Activated CD4-positive, alpha-beta T cell treated with anti-CD3 and anti-CD28 coated beads, Interleukin-2, amount 50 U/mL, for 48 hours (primary cell): ENCODE measurements at regions not wholly inside any gene's neighbourhood (a gene's known extent, or its start where the extent isn't known, plus 50 kb on each side); places are given as distances from the start of the nearest gene placed in this dataset.
"Not testable (repeated sequence)": the region's sequence is repeated elsewhere in the genome, so short reads cannot be mapped to it uniquely, and the experiment has no call there.

ENCODE experiments used
- DNase-seq, 2 experiments: peaks; one replicate each; pipeline ENCODE4 v3.0.0-alpha.2; 2020

GRCh38 chr22:22193923-22194322 is 50.7 kb upstream of the VPREB1 start:
- DNase-seq = no peak

- DNase-seq = not testable (repeated sequence)
Observed at GRCh38 chr22:22193462-22193861, 51.1 kb upstream of the VPREB1 start.

GRCh38 chr22:22193006-22193405 is 51.6 kb upstream of the VPREB1 start:
- not testable (repeated sequence) for DNase-seq

GRCh38 chr22:22189796-22190195 is 54.8 kb upstream of the VPREB1 start:
- not testable (repeated sequence) for DNase-seq

GRCh38 chr22:22187863-22188262 is 56.7 kb upstream of the VPREB1 start:
- DNase-seq = not testable (repeated sequence)

GRCh38 chr22:22187299-22187698 is 57.3 kb upstream of the VPREB1 start:
- no peak for DNase-seq

GRCh38 chr22:22185844-22186499 is 58.6 kb upstream of the VPREB1 start:
- DNase-seq = no peak

GRCh38 chr22:22185217-22185616 is 59.4 kb upstream of the VPREB1 start:
- no peak for DNase-seq

- DNase-seq = no peak
Observed at GRCh38 chr22:22184277-22184807, 60.2 kb upstream of the VPREB1 start.

GRCh38 chr22:22182990-22183264 is 61.7 kb upstream of the VPREB1 start:
- no peak for DNase-seq

GRCh38 chr22:22182218-22182989 is 62.2 kb upstream of the VPREB1 start:
- DNase-seq = no peak

GRCh38 chr22:22181341-22181850 is 63.2 kb upstream of the VPREB1 start:
- DNase-seq = no peak

GRCh38 chr22:22180738-22181285 is 63.8 kb upstream of the VPREB1 start:
- DNase-seq = no peak

- no peak for DNase-seq
Observed at GRCh38 chr22:22179858-22180257, 64.7 kb upstream of the VPREB1 start.

- no peak for DNase-seq
Observed at GRCh38 chr22:22178992-22179391, 65.6 kb upstream of the VPREB1 start.

- no peak for DNase-seq
Observed at GRCh38 chr22:22178355-22178965, 66.1 kb upstream of the VPREB1 start.

- DNase-seq = no peak
Observed at GRCh38 chr22:22176929-22177616, 67.5 kb upstream of the VPREB1 start.

GRCh38 chr22:22172896-22173628 is 71.5 kb upstream of the VPREB1 start:
- DNase-seq = not testable (repeated sequence)

- DNase-seq = no peak
Observed at GRCh38 chr22:22171357-22172218, 73.0 kb upstream of the VPREB1 start.

GRCh38 chr22:22169923-22170322 is 74.7 kb upstream of the VPREB1 start:
- DNase-seq = no peak
